Hepatocyte (in vitro differentiated cells): ENCODE measurements at regions not wholly inside any gene's neighbourhood (a gene's known extent, or its start where the extent isn't known, plus 50 kb on each side); places are given as distances from the start of the nearest gene placed in this dataset.

Source experiments
- DNase-seq: peaks from one replicate; pipeline ENCODE4 v3.0.0-alpha.2; 2016; ENCODE audit warnings: low spot score
- H2AFZ ChIP-seq: fragments of 200-600 bp; sonication (generic); 2 replicates; pipeline ENCODE4 v1.6.0; 2016; ENCODE audit warnings: antibody characterized with exemption, mild to moderate bottlenecking
- H3K27ac ChIP-seq: fragments of 200-600 bp; sonication (generic); 2 replicates; pipeline ENCODE4 v1.5.1; 2016; ENCODE audit warnings: mild to moderate bottlenecking
- H3K27me3 ChIP-seq: fragments of 200-600 bp; sonication (generic); 2 replicates; pipeline ENCODE4 v1.6.1; 2016
- H3K36me3 ChIP-seq: fragments of 200-600 bp; sonication (generic); replicated peaks from 2 replicates; pipeline ENCODE4 v1.5.1; 2016; ENCODE audit warnings: low read depth; ENCODE audit not compliant: insufficient read depth
- H3K4me1 ChIP-seq: fragments of 200-600 bp; sonication (generic); 2 replicates; pipeline ENCODE4 v1.5.1; 2016; ENCODE audit warnings: mild to moderate bottlenecking, moderate library complexity; ENCODE audit not compliant: insufficient read depth
- H3K4me2 ChIP-seq: fragments of 200-600 bp; sonication (generic); 2 replicates; pipeline ENCODE4 v1.6.0; 2016
- H3K4me3 ChIP-seq: fragments of 200-600 bp; sonication (generic); 2 replicates; pipeline ENCODE4 v1.5.1; 2016; ENCODE audit warnings: mild to moderate bottlenecking
- H3K79me2 ChIP-seq: fragments of 200-600 bp; sonication (generic); 2 replicates; pipeline ENCODE4 v1.6.0; 2017; ENCODE audit warnings: mild to moderate bottlenecking
- H3K9me2 ChIP-seq: fragments of 200-600 bp; sonication (generic); replicated peaks from 2 replicates; pipeline ENCODE4 v1.6.0; 2017; ENCODE audit warnings: mild to moderate bottlenecking; ENCODE audit not compliant: insufficient read depth
- H3K9me3 ChIP-seq: fragments of 200-600 bp; sonication (generic); 2 replicates; pipeline ENCODE4 v1.5.1; 2016; ENCODE audit warnings: low read depth, mild to moderate bottlenecking
- H4K20me1 ChIP-seq: fragments of 200-600 bp; sonication (generic); 2 replicates; pipeline ENCODE4 v1.6.0; 2016; ENCODE audit warnings: mild to moderate bottlenecking; ENCODE audit not compliant: insufficient read depth, poor library complexity, severe bottlenecking
- CTCF ChIP-seq: fragments of 200-600 bp; sonication (generic); IDR thresholded peaks from 2 replicates; pipeline ENCODE4 v1.5.1; 2016; ENCODE audit warnings: antibody characterized with exemption, mild to moderate bottlenecking; ENCODE audit not compliant: poor library complexity
- EZH2 ChIP-seq: fragments of 200-600 bp; sonication (generic); IDR thresholded peaks from 2 replicates; pipeline ENCODE4 v1.6.1; 2016; ENCODE audit warnings: antibody characterized with exemption, mild to moderate bottlenecking, borderline replicate concordance
- EZH2phosphoT487 ChIP-seq: fragments of 200-600 bp; sonication (generic); IDR thresholded peaks from one replicate; pipeline ENCODE4 v1.6.1; 2018; ENCODE audit warnings: antibody characterized with exemption, mild to moderate bottlenecking, low read depth, moderate library complexity; ENCODE audit not compliant: unreplicated experiment, severe bottlenecking
- WGBS: methylation state at CpG from one replicate; pipeline ENCODE4 v1.1.6; 2016; ENCODE audit warnings: low lambda C conversion rate; ENCODE audit errors: missing lambda C conversion rate; 5-methylcytosine and 5-hydroxymethylcytosine counted together

GRCh38 chr18:40686836-40687235 is 1268.2 kb upstream of the PIK3C3 start:
- Histone ChIP-seq H2AFZ (no peak overlapping the region), H4K20me1 (no peaks in the 10 kb centered on the region), H3K9me3 (no peaks in the 10 kb centered on the region), H3K4me1 (no peaks in the 10 kb centered on the region), H3K79me2 (no peaks in the 10 kb centered on the region), H3K27me3 (no peaks in the 10 kb centered on the region), H3K4me2 (no peak overlapping the region), H3K4me3 (no peak overlapping the region), H3K36me3 (no peaks in the 10 kb centered on the region), H3K9me2 (no peaks in the 10 kb centered on the region), H3K27ac (no peak overlapping the region)
- WGBS: 47% methylated on average over 3 of the region's 3 CpGs
- TF ChIP-seq CTCF (no peak), EZH2phosphoT487 (no peak), EZH2 (no peak)
- DNase-seq: no peak

GRCh38 chr18:40685219-40685618 is 1269.8 kb upstream of the PIK3C3 start:
- DNase-seq: no peak
- H3K27ac ChIP-seq: no peak overlapping the region
- H3K9me2 ChIP-seq: no peaks in the 10 kb centered on the region
- no peaks in the 10 kb centered on the region for H3K36me3 ChIP-seq
- no peak overlapping the region for H3K4me2 ChIP-seq
- H3K27me3 ChIP-seq: no peaks in the 10 kb centered on the region
- TF ChIP-seq CTCF (no peak), EZH2 (no peak), EZH2phosphoT487 (no peak)
- H4K20me1 ChIP-seq: no peaks in the 10 kb centered on the region
- H3K9me3 ChIP-seq: no peaks in the 10 kb centered on the region
- H3K4me1 ChIP-seq: no peaks in the 10 kb centered on the region
- H3K4me3 ChIP-seq: no peak overlapping the region
- 80% methylated on average over 2 of the region's 2 CpGs for WGBS
- H2AFZ ChIP-seq: no peak overlapping the region
- no peaks in the 10 kb centered on the region for H3K79me2 ChIP-seq

- TF ChIP-seq CTCF (no peak), EZH2phosphoT487 (no peak), EZH2 (no peak)
- Histone ChIP-seq H3K36me3 (no peaks in the 10 kb centered on the region), H3K27ac (no peak overlapping the region), H3K4me2 (no peak overlapping the region), H2AFZ (no peak overlapping the region), H4K20me1 (no peaks in the 10 kb centered on the region), H3K4me3 (no peak overlapping the region), H3K9me3 (no peaks in the 10 kb centered on the region), H3K79me2 (no peaks in the 10 kb centered on the region), H3K4me1 (no peaks in the 10 kb centered on the region), H3K27me3 (no peaks in the 10 kb centered on the region), H3K9me2 (no peaks in the 10 kb centered on the region)
- DNase-seq: no peak
- 94% methylated on average over 2 of the region's 2 CpGs for WGBS
Observed at GRCh38 chr18:40678318-40678717, 1276.7 kb upstream of the PIK3C3 start.

- no peaks in the 10 kb centered on the region for H3K4me1 ChIP-seq
Observed at GRCh38 chr18:40676668-40677067, 1278.4 kb upstream of the PIK3C3 start.

More at GRCh38 chr18:40676668-40677067, 1278.4 kb upstream of the PIK3C3 start:
- Histone ChIP-seq H3K4me2 (no peak overlapping the region), H3K9me2 (no peaks in the 10 kb centered on the region), H3K27me3 (no peaks in the 10 kb centered on the region), H3K36me3 (no peaks in the 10 kb centered on the region), H3K27ac (no peak overlapping the region), H4K20me1 (no peaks in the 10 kb centered on the region), H3K79me2 (no peaks in the 10 kb centered on the region), H3K4me3 (no peak overlapping the region), H2AFZ (no peak overlapping the region), H3K9me3 (no peaks in the 10 kb centered on the region)
- no peak for TF ChIP-seq EZH2phosphoT487
- TF ChIP-seq EZH2: no peak
- no peak for TF ChIP-seq CTCF
- DNase-seq: no peak
- WGBS: 79% methylated on average over 1 of the region's 1 CpG
